Stimulated activated memory B cell treated with anti-CD40 and anti-IgM and Interleukin-4, amounts not matched to agents 10 μg/mL and 1 μg/mL and 100 μg/mL, for 72 hours (primary cell): ENCODE measurements at regions not wholly inside any gene's neighbourhood (a gene's known extent, or its start where the extent isn't known, plus 50 kb on each side); places are given as distances from the start of the nearest gene placed in this dataset.
"Not testable (repeated sequence)": the region's sequence is repeated elsewhere in the genome, so short reads cannot be mapped to it uniquely, and the experiment has no call there.

Source experiments
- ATAC-seq: fragments of 150-1000 bp; cut with Tn5 transposase; 2 replicates; pipeline ENCODE4 v1.10.0; 2021
- H3K27ac Mint-ChIP-seq: one replicate; pipeline ENCODE4 v1.8.0; 2022; ENCODE audit warnings: mild to moderate bottlenecking, mixed read lengths
- H3K27me3 Mint-ChIP-seq: one replicate; pipeline ENCODE4 v1.8.0; 2022; ENCODE audit warnings: mixed read lengths
- H3K36me3 Mint-ChIP-seq: one replicate; pipeline ENCODE4 v1.8.0; 2022; ENCODE audit warnings: mixed read lengths
- H3K4me1 Mint-ChIP-seq: one replicate; pipeline ENCODE4 v1.8.0; 2022; ENCODE audit warnings: mixed read lengths
- H3K4me3 Mint-ChIP-seq: one replicate; pipeline ENCODE4 v1.8.0; 2022; ENCODE audit warnings: mild to moderate bottlenecking, moderate library complexity, mixed read lengths
- H3K9me3 Mint-ChIP-seq: one replicate; pipeline ENCODE4 v1.8.0; 2022; ENCODE audit warnings: mixed read lengths

DNA sequence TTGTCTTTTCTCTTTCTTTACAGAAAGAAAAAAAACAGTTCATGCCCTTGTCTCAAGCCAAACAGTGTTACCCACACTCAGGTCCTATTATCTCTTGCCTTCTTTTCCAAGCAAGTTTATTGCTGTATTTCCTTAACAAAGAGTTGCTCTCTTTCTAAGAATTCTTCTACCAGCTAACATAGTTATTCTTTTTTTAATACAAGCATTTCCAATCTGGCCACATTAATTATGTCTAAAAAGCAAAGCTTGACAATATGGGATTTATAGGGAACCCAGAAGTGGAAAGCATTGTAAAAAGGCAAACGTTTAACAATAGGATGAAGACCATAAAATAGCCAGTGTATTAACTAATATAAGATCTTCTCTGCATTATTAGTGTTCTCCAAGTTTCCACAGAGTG lies 272.5 kb upstream of the CWC22 start:
- Mint-ChIP-seq H3K27me3 (no peaks in the 10 kb centered on the region), H3K27ac (no peak overlapping the region), H3K9me3 (peaks cover 12% of the 10 kb centered on the region), H3K36me3 (no peaks in the 10 kb centered on the region), H3K4me3 (no peak overlapping the region), H3K4me1 (no peaks in the 10 kb centered on the region)
- no peak for ATAC-seq

DNA sequence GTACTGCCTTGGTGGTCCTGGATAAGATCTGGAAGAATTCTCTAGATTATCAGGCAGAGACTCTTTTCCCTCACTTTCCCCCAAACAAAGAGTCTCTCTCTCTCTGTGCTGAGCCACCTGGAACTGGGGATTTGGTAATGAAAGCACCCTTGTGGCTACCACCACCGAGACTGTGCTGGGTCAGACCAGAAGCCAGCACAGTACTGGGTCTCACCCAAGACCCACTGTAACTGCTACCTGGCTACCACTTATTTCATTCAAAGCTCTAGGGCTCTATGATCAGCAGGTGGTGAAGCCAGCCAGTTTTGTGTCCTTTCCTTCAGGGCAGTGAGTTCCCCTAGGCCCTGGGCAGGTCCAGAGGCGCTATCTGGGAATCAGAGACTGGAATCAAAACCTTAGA lies 269.6 kb upstream of the CWC22 start:
- no peaks in the 10 kb centered on the region for H3K4me1 Mint-ChIP-seq
- no peak overlapping the region for H3K4me3 Mint-ChIP-seq
- no peak for ATAC-seq
- H3K27me3 Mint-ChIP-seq: no peaks in the 10 kb centered on the region
- no peak overlapping the region for H3K27ac Mint-ChIP-seq
- H3K36me3 Mint-ChIP-seq: no peaks in the 10 kb centered on the region
- H3K9me3 Mint-ChIP-seq: peaks cover 16% of the 10 kb centered on the region

DNA sequence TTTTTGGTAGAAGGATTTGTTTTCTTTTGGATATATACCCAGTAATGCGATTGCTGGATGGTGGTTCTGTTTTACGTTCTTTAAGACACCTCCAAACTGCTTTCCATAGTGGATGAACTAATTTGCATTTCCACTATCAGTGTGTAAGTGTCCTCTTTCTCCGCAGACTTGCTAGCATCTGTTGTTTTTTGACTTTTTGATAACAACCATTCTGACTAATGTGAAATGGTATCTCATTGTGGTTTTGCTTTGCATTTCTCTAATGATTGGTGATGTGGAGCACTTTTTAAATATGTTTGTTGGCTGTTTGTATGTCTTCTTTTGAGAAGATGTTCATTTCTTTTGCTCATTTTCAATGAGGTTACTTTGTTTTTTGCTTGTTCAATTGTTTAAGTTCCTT lies 260.9 kb upstream of the CWC22 start:
- no peak for ATAC-seq
- Mint-ChIP-seq H3K36me3 (no peaks in the 10 kb centered on the region), H3K4me1 (no peaks in the 10 kb centered on the region), H3K27me3 (no peaks in the 10 kb centered on the region), H3K27ac (no peak overlapping the region), H3K9me3 (peaks cover 19% of the 10 kb centered on the region), H3K4me3 (no peak overlapping the region)

DNA sequence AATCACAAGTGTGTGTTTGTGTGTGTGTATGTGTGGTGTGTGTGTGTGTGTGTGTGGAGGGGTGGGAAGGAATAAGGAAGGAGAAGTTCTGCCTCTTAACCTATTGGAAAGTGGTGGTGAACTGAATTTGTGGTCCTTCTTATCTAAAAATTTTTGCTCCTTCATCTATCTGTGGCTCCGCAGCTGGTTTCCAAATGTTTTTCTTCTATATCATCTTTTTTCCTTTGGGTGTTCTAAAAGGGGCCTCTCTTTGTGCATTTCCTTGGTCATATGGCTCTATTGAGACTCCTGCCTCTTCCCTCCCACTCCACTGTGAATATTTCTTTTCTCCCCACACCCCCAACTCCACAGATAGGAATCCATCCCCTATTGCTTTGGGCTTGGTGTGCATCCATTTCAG lies 254.9 kb upstream of the CWC22 start:
- no peak overlapping the region for H3K27ac Mint-ChIP-seq
- no peak for ATAC-seq
- peaks cover 3% of the 10 kb centered on the region for H3K9me3 Mint-ChIP-seq
- no peaks in the 10 kb centered on the region for H3K27me3 Mint-ChIP-seq
- H3K36me3 Mint-ChIP-seq: no peaks in the 10 kb centered on the region
- no peak overlapping the region for H3K4me3 Mint-ChIP-seq
- peaks cover 9% of the 10 kb centered on the region for H3K4me1 Mint-ChIP-seq

DNA sequence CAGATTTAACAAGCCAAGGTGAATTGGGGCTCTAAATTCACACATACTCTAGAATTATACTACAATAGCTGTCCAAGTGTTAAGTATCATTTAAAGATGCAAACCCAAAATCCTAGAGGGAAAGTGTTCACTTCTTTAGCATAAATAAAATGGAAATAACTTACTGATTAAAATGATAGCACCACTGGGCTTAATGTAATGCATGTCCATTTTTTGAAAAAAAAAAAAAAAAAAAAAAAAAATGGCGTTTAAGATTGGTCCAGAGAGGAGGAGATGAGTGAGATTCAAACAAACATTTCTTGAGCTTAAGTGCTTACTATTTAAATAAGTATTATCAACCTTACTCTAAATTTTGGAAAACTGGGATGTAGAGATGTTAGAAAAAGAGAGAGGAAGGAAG lies 251.5 kb upstream of the CWC22 start:
- no peak overlapping the region for H3K27ac Mint-ChIP-seq
- H3K4me3 Mint-ChIP-seq: no peak overlapping the region

DNA sequence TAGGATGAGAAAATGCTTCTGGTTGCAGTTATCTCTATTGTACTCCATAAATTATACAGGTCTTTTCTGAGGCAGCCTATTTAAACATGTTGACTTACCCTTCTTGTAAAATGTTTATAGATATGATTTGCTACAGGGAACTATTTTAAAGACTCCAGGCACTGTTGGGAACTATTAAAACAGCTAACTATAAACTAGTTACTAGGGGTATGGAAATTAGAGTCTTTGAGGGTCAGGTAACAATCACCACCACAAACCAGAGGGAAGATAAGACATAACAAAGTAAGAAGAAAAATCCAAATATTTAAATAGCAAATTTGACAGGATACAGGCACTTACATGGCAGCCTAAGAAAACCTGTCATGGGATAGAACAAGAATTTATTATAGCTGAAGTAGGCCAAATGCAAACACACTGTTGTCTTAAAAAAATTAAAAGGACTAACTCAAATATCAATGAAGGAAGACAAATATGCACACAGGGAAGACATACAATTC lies 251.0 kb upstream of the CWC22 start:
- ATAC-seq: no peak
- no peak overlapping the region for H3K4me3 Mint-ChIP-seq
- no peaks in the 10 kb centered on the region for H3K9me3 Mint-ChIP-seq
- no peak overlapping the region for H3K27ac Mint-ChIP-seq
- H3K27me3 Mint-ChIP-seq: no peaks in the 10 kb centered on the region
- H3K4me1 Mint-ChIP-seq: peaks cover 9% of the 10 kb centered on the region
- H3K36me3 Mint-ChIP-seq: no peaks in the 10 kb centered on the region

More for the DNA sequence above, 251.5 kb upstream of the CWC22 start:
- no peak for ATAC-seq
- Mint-ChIP-seq H3K4me1 (peaks cover 9% of the 10 kb centered on the region), H3K9me3 (no peaks in the 10 kb centered on the region), H3K36me3 (no peaks in the 10 kb centered on the region), H3K27me3 (no peaks in the 10 kb centered on the region)

DNA sequence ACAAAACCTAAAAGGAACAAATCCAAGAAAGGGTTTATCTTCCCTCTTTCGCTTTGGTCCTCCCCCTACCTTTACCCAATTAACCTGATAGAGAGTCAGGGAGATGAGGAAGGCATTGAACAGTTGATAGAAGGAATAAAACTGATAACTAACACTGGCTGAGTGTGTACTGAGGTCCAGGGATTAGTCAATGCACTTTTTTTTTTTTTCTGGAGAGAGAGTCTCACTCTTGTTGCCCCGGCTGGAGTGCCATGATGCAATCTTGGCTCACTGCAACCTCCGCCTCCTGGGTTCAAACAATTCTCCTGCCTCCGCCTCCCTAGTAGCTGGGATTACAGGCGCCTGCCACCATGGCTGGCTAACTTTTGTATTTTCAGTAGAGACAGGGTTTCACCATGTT lies 250.2 kb upstream of the CWC22 start:
- Mint-ChIP-seq H3K4me1 (peaks cover 9% of the 10 kb centered on the region), H3K27ac (no peak overlapping the region), H3K9me3 (peaks cover 2% of the 10 kb centered on the region), H3K36me3 (no peaks in the 10 kb centered on the region), H3K4me3 (no peak overlapping the region), H3K27me3 (no peaks in the 10 kb centered on the region)
- ATAC-seq: no peak

DNA sequence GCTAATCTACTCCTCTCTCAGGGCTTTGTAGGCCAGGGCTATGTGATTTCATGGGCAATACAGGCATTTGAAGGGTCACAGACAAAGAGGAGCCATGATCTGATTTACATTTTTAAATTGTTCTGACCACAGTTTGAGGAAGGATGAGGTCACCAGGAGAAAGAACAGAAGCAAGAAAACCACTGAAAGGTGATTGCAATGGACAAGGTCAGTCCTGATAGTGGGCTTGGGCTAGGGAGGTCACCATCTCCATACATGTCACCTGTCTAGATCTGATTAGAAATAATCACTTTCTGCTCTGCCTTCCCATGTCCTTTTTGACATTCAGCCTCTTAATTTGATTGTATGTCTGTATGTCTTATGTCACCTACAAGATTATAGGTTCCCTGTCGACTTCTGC lies 248.9 kb upstream of the CWC22 start:
- H3K27me3 Mint-ChIP-seq: no peaks in the 10 kb centered on the region
- H3K4me3 Mint-ChIP-seq: no peak overlapping the region
- no peak overlapping the region for H3K27ac Mint-ChIP-seq
- H3K4me1 Mint-ChIP-seq: peaks cover 4% of the 10 kb centered on the region
- H3K36me3 Mint-ChIP-seq: no peaks in the 10 kb centered on the region
- H3K9me3 Mint-ChIP-seq: peaks cover 2% of the 10 kb centered on the region
- no peak for ATAC-seq

DNA sequence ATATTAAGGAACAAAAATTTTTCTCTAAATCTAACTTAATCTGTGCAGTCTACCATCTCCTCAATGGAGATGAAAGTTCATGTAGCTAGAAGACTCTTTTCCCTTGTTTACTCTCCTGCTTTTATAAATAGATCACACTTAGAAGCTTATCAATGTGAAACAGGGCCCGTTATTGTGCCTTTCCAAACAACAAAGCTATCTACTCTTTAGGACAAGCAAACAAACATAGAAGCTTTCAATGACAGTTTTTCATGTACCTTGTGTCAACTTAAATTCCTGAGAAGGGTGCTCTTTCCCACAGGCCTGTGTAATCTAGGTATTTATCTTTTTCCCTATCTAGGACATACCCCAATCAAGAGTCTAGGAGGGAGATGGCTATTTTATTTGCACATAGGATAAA lies 247.8 kb upstream of the CWC22 start:
- no peaks in the 10 kb centered on the region for H3K36me3 Mint-ChIP-seq
- H3K27me3 Mint-ChIP-seq: no peaks in the 10 kb centered on the region
- H3K27ac Mint-ChIP-seq: no peak overlapping the region
- no peaks in the 10 kb centered on the region for H3K4me1 Mint-ChIP-seq
- H3K9me3 Mint-ChIP-seq: peaks cover 2% of the 10 kb centered on the region
- no peak for ATAC-seq
- H3K4me3 Mint-ChIP-seq: no peak overlapping the region

DNA sequence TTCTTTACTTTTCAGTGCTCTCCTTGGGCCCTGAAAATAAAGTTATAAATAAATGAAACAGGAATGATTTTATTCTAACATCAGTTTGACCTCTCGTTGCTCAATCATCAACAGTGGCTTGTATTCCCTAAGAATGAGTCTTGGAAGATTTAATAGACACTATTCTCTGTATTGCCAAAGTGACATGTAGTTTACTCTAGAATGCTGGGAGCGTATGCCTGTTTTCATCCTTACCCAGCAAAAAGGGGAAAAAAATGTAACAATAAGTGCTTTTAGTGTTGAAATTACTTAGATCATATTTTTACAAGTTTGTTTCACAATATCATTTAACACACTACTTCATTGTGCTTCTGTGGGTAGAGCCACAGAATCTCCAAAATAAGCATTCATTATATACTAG lies 240.6 kb upstream of the CWC22 start:
- no peak for ATAC-seq
- no peak overlapping the region for H3K27ac Mint-ChIP-seq
- no peaks in the 10 kb centered on the region for H3K4me1 Mint-ChIP-seq
- no peaks in the 10 kb centered on the region for H3K27me3 Mint-ChIP-seq
- H3K36me3 Mint-ChIP-seq: no peaks in the 10 kb centered on the region
- peaks cover 2% of the 10 kb centered on the region for H3K9me3 Mint-ChIP-seq
- H3K4me3 Mint-ChIP-seq: no peak overlapping the region

DNA sequence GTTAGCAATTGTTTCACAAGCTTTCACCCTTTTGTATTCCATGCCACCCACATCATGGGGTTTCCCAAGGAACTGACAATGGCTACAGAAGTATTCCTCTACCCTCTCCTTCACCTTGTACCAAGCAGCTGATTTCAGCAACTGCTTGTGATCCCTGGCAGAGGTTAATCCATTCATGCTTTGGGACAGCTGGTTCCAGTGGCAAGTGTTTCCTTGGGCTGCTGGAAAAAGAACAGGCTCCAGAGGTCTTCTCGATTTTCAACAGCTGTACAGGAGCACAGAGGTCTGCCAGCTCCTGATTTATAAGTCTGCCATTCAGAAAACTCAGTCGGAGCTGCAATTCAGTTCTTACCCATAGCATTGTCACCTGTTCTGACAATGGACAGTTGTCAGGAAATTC lies 239.2 kb upstream of the CWC22 start:
- no peaks in the 10 kb centered on the region for H3K4me1 Mint-ChIP-seq
- no peaks in the 10 kb centered on the region for H3K9me3 Mint-ChIP-seq
- H3K36me3 Mint-ChIP-seq: no peaks in the 10 kb centered on the region
- no peak overlapping the region for H3K27ac Mint-ChIP-seq
- ATAC-seq: no peak
- H3K4me3 Mint-ChIP-seq: no peak overlapping the region
- H3K27me3 Mint-ChIP-seq: no peaks in the 10 kb centered on the region

DNA sequence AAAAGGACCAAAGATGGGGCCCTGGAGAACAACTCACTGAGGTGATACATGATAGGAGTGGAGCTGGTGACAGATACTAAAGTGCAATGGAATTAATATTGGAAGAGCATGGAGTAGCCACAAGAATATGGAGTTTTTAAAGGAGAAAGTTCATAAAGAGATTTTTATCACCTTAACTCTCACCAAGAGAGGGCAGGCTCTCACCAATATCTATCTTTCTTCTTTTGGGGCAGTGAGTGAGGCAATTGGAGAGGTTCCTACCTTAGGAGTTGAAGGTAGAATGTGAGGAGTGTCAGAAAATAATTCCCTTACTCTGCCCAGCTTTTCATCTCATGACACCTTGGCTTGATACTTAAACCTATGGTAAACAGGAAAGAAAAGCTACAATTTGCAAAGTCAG lies 233.7 kb upstream of the CWC22 start:
- no peak overlapping the region for H3K27ac Mint-ChIP-seq
- ATAC-seq: no peak
- H3K9me3 Mint-ChIP-seq: no peaks in the 10 kb centered on the region
- no peaks in the 10 kb centered on the region for H3K27me3 Mint-ChIP-seq
- H3K4me1 Mint-ChIP-seq: no peaks in the 10 kb centered on the region
- no peak overlapping the region for H3K4me3 Mint-ChIP-seq
- H3K36me3 Mint-ChIP-seq: no peaks in the 10 kb centered on the region

DNA sequence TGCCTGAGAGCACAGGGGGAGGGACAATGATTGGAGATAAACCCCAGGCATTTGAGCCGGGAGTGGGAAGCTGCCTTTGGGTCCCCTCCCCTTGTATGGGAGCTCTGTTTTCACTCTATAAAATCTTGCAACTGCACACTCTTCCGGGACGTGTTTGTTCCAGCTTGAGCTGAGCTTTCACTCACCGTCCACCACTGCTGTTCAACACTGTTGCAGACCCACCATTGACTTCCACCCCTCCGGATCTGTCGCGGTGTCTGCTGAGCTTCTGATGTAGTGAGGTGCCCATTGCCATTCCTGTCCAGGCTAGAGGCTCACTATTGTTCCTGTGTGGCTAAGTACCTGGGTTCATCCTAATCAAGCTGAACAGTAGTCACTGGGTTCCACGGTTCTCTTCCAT lies 231.6 kb upstream of the CWC22 start:
- ATAC-seq: no peak
- Mint-ChIP-seq H3K27ac (no peak overlapping the region), H3K27me3 (no peaks in the 10 kb centered on the region), H3K36me3 (no peaks in the 10 kb centered on the region), H3K4me3 (no peak overlapping the region), H3K9me3 (no peaks in the 10 kb centered on the region), H3K4me1 (no peaks in the 10 kb centered on the region)

DNA sequence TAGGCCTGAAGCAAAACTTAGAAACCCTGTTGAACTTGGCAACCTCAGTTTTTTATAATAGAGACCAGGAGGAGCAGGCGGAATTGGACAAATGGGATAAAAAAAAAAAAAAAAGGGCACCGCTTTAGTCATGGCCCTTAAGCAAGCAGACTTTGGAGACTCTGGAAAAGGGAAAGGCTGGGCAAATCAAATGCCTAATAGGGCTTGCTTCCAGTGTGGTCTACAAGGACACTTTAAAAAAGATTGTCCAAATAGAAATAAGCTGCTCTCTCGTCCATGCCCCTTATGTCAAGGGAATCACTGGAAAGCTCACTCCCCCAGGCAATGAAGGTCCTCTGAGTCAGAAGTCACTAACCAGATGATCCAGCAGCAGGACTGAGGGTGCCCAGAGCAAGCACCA lies 229.0 kb upstream of the CWC22 start:
- H3K36me3 Mint-ChIP-seq: not testable (repeated sequence)

DNA sequence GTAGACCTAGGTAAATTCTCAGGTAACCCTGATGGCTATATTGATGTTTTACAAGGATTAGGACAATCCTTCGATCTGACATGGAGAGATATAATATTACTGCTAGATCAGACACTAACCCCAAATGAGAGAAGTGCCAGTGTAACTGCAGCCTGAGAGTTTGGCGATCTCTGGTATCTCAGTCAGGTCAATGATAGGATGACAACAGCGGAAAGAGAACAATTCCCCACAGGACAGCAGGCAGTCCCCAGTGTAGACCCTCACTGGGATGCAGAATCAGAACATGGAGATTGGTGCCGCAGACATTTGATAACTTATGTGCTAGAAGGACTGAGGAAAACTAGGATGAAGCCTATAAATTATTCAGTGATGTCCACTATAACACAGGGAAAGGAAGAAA lies 228.4 kb upstream of the CWC22 start:
- H3K27ac Mint-ChIP-seq: not testable (repeated sequence)

More for the DNA sequence above, 229.0 kb upstream of the CWC22 start:
- H3K4me1 Mint-ChIP-seq, H3K4me3 Mint-ChIP-seq, H3K27ac Mint-ChIP-seq, H3K9me3 Mint-ChIP-seq, H3K27me3 Mint-ChIP-seq, ATAC-seq: not testable (repeated sequence)

DNA sequence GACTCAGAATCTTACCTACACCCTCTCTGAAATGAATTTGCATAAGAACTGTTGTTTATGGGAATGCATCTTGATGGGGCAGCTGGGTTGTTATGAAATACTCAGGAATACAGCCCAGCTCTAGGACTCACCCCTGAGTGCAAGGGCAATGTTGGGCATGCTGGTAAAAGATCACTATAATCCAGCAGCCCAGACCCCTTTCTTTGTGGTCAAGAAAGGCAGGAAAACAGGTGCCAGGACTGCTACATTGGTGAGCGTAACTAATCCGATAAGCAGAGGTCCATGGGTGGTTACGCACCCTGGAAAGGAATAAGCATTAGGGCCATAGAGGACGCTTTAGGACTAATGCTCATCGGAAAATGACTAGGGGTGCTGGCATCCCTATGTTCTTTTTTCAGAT lies 227.9 kb upstream of the CWC22 start:
- H3K27me3 Mint-ChIP-seq, H3K4me1 Mint-ChIP-seq, H3K9me3 Mint-ChIP-seq, H3K36me3 Mint-ChIP-seq, ATAC-seq, H3K27ac Mint-ChIP-seq, H3K4me3 Mint-ChIP-seq: not testable (repeated sequence)

More for the DNA sequence above, 228.4 kb upstream of the CWC22 start:
- H3K9me3 Mint-ChIP-seq, H3K4me3 Mint-ChIP-seq, H3K36me3 Mint-ChIP-seq, ATAC-seq, H3K4me1 Mint-ChIP-seq, H3K27me3 Mint-ChIP-seq: not testable (repeated sequence)

DNA sequence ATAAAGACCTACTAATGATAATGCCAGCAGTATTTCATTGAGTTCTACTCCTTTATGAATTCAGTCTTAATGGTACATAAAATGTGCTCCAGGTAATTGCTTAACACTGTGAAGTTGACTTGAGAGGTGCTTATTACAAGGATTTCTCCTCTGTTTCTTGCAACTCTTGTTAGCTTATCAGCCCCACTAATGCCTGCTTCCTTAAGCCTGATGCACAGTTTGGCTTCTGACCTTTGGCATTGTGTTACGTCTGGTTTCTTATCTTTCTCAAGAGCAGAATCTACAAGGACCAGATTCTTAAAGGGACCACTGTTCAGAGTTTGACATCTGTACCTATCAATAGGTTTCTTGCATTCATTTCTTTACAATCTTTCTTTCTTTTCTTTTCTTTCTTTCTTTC lies 223.9 kb upstream of the CWC22 start:
- Mint-ChIP-seq H3K27me3 (peaks cover 8% of the 10 kb centered on the region), H3K9me3 (no peaks in the 10 kb centered on the region)

More for the DNA sequence above, 223.9 kb upstream of the CWC22 start:
- Mint-ChIP-seq H3K27ac (no peak overlapping the region), H3K4me1 (no peaks in the 10 kb centered on the region), H3K4me3 (no peak overlapping the region), H3K36me3 (no peaks in the 10 kb centered on the region)
- no peak for ATAC-seq
